Skeletal muscle cell (primary cell): ENCODE measurements at regions not wholly inside any gene's neighbourhood (a gene's known extent, or its start where the extent isn't known, plus 50 kb on each side); places are given as distances from the start of the nearest gene placed in this dataset.

Experiments
- DNase-seq: peaks from one replicate; pipeline ENCODE4 v3.0.0-alpha.2; 2010; ENCODE audit warnings: low read depth
- H3K4me3 ChIP-seq: 2 replicates; pipeline ENCODE4 v1.5.1; 2011; ENCODE audit warnings: low read depth, mild to moderate bottlenecking, control low read depth, low read length, moderate library complexity

DNA sequence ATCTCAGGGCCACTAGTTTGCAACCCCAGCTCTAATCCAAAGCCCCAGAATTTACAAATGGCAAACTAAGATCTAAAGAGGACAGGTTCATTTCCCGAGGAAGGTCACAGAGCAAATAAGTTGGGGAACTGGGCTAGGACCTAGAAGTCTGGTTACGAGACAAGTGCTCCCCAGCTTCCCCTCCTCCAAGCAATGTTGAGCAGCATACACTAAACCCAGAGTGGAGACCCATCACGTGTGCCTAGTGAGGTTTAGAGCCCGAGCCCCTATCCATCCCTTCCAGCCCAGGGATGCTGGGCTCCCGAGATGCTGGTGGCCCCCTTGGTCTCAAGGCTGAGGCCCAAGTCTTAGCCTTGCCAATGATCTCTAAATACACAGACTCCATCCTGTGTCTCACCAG lies 209.5 kb upstream of the ZMIZ1 start:
- no peak overlapping the region for H3K4me3 ChIP-seq
- no peak for DNase-seq

GRCh38 chr10:78859769-78860168 lies 209.0 kb upstream of the ZMIZ1 start:
- no peak for DNase-seq
- H3K4me3 ChIP-seq, result no peak overlapping the region

DNA sequence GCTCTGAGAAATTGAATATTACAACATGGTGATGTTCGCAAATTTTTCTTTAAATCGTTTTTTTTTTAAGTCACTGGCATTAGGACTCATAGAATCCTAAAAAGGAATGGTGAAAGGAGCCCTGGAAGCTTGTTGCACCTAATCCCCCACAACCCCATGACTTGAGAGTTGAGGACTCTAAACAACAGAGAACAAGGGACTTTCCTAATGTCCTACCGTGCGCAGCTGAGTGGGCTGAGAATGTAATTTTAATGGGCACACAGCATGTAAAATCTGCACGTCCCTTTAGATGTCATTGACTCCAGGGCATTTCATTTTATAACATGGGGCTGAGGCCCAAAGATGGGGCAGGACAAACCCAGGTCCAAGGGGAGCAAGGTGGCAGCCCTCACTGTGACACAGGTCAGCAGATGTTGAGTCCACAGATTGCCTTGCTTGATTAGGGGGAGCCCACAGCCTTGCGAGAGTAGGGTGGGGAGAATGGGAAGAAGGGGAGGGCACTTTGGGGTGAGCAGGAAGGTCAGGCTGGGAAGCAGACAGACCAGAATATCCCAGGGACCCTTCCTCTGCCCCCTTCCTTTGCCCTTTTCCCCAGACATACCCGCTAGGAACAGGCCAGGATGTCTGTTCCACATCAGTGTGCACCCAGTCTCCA lies 208.4 kb upstream of the ZMIZ1 start:
- no peak for DNase-seq
- no peak overlapping the region for H3K4me3 ChIP-seq

- no peak for DNase-seq
Observed at GRCh38 chr10:78861529-78862327, 207.0 kb upstream of the ZMIZ1 start.

GRCh38 chr10:78862328-78862640 lies 206.5 kb upstream of the ZMIZ1 start:
- no peak for DNase-seq
- H3K4me3 ChIP-seq, result no peak overlapping the region

More at GRCh38 chr10:78861529-78862327, 207.0 kb upstream of the ZMIZ1 start:
- H3K4me3 ChIP-seq, result no peak overlapping the region

- no peak overlapping the region for H3K4me3 ChIP-seq
- no peak for DNase-seq
Observed at GRCh38 chr10:78863140-78863905, 205.4 kb upstream of the ZMIZ1 start.

- no peak for DNase-seq
- H3K4me3 ChIP-seq, result no peak overlapping the region
Observed at GRCh38 chr10:78863906-78864239, 204.9 kb upstream of the ZMIZ1 start.

- DNase-seq, result no peak
- no peak overlapping the region for H3K4me3 ChIP-seq
Observed at GRCh38 chr10:78864761-78865537, 203.8 kb upstream of the ZMIZ1 start.

- no peak overlapping the region for H3K4me3 ChIP-seq
- no peak for DNase-seq
Observed at GRCh38 chr10:78865538-78865875, 203.3 kb upstream of the ZMIZ1 start.

DNA sequence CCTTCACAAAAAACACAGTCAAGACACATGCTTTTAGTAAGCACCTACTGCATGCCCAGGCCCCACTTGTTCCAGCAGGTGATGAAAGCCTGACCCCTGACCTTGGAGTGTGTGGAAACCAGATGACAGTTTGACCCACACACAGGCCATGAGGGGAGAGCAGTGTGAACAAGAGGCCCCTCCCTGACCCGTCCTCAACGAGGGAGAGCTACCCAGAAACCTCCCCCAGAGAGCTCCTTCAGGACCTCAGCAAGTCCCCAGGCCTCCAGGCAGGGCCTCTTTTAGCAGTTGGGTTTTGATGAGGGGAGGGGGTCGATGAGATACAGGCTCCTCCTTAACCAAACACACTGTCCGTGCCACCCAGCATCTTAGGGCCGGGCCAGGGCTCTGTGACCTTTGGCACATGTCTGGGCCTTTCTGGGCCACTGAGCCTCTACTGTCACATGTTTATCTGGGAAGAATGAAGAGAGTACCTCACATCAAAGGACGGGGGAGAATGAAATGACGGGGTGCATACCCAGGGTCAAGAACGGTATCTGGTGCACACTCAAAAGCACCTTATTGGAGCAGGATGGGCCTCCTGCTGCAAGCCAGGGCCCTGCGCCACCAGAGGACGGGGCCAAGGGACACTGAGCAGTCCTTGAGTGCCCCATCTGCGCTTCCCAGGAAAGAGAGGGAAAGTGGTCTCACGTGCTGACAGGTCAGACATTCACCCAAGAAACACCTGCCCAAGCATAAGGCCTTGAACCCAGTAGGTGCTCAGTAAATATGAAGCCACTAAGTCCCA lies 202.6 kb upstream of the ZMIZ1 start:
- no peak for DNase-seq
- H3K4me3 ChIP-seq, result no peak overlapping the region

DNA sequence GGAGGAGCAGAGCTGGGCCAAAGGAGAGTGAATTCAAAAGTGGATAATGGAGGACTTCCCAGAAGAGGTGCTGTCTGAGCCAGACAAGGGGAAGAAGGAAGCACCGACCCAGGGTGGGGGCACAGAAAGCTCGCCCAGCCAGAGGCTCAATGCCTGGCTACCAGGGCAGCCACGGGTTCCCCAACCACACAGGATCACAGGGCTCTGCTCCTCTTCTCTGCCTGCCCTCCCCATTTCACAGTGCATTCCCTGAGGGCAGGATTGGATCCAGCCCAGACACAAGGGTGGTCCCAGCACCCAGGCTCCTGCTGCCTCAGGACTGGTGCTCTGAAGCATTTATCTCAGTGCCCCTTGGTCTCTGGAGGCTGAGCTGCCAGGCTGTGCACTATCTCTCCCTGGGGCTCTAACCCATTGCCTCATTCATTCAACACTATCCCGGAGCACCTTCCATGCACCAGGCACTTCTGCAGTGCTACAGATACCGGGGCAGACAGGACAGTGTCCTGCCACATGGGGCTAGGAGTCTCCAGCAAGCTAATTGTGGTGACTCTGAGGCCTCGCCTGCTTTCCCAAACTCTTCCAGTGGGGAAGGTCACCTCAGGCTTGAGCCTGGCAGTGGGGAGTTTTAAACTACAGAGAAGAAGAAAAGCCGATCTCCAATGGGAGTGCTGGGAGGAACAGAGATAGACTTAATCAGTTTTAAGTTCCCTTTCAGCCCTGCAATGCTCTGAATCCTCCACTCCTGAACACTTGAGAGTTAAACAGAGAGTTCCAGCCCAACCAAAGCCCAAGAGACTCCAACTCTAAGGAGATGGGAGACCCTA lies 201.8 kb upstream of the ZMIZ1 start:
- H3K4me3 ChIP-seq, result no peak overlapping the region
- DNase-seq, result no peak

GRCh38 chr10:78867555-78867939 lies 201.2 kb upstream of the ZMIZ1 start:
- no peak overlapping the region for H3K4me3 ChIP-seq
- no peak for DNase-seq

GRCh38 chr10:78868048-78868447 lies 200.7 kb upstream of the ZMIZ1 start:
- no peak overlapping the region for H3K4me3 ChIP-seq

DNA sequence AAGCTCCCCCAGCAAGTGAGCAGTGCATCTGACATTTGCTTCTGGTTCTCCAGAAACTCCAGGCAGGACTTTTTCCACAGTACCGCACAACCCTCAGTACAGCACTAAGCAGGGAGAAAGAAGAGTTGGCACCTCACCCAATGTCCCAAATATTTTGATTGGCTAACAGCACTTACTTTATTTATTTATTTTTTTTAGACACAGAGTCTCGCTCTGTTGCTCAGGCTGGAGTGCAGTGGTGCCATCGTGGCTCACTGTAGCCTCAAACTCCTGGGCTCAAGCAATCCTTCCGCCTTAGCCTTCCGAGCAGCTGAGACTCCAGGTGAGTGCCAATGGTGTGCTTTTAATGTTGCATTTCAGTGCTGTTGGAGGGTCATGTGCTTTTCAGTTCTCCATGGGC lies 200.3 kb upstream of the ZMIZ1 start:
- no peak for DNase-seq
- no peak overlapping the region for H3K4me3 ChIP-seq

More at GRCh38 chr10:78868048-78868447, 200.7 kb upstream of the ZMIZ1 start:
- no peak for DNase-seq

GRCh38 chr10:78868861-78869260 lies 199.9 kb upstream of the ZMIZ1 start:
- DNase-seq, result no peak
- no peak overlapping the region for H3K4me3 ChIP-seq

DNA sequence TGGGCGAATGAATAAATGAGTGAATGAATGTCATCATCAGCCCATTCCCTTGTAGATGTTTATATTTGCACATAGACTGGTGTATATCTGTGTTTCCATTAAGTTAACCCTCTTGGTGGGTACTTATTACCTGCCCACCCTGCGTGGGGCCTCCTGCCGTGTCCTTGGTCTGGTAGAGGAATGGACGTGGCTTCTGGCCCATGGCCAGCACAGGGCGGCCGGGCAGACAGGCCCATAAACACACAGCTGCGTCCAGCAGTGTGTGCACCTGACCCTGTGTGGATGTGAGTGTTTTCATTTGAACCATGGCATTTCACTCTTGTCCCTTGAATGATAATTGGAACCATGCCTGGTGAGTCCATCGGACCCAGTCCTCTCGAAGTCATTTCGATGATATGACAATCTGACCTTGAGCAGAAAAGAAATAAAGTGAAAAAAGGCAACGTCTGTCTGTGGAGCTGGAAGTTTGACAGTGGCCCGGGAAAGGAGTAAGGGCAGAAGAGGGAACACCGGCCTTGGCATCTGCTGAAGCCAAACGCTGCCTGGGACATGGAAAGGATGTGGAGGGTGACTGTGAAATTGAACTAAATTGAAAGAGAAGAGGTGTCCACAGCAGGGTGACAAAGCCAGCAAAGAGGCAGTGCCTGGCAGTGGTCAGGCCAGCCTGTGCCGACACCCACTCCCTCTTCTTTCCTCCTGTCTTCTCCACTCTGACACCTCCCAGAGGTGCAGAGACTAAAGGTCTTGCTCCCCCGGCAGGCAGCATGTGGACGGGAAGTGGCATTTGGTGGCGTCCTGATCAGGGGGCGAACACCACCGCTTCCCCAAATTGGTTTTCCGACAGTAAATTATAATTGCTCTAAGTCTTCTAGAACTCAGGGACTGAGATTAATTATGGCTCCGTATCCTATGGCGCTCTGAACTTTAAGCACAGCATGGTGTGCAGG lies 199.0 kb upstream of the ZMIZ1 start:
- no peak overlapping the region for H3K4me3 ChIP-seq
- no peak for DNase-seq

GRCh38 chr10:78870458-78870857 lies 198.3 kb upstream of the ZMIZ1 start:
- no peak overlapping the region for H3K4me3 ChIP-seq
- DNase-seq, result no peak
